Activated CD4-positive, alpha-beta T cell treated with anti-CD3 and anti-CD28 coated beads, Interleukin-10, Interleukin-2, amounts not matched to agents 100 ng/mL and 50 ng/mL, durations not matched to agents 16 hours and 8 hours (primary cell): ENCODE measurements at regions not wholly inside any gene's neighbourhood (a gene's known extent, or its start where the extent isn't known, plus 50 kb on each side); places are given as distances from the start of the nearest gene placed in this dataset.
"Not testable (repeated sequence)": the region's sequence is repeated elsewhere in the genome, so short reads cannot be mapped to it uniquely, and the experiment has no call there.

Source experiments
- DNase-seq: peaks from one replicate; pipeline ENCODE4 v3.0.0-alpha.2; 2020

- no peak for DNase-seq
These were observed 227.2 kb upstream of the PITRM1 start for GRCh38 chr10:3399756-3400155.

GRCh38 chr10:3398825-3399646, 226.5 kb upstream of the PITRM1 start:
- DNase-seq: no peak

- no peak for DNase-seq
These were observed 225.3 kb upstream of the PITRM1 start for GRCh38 chr10:3397846-3398245.

GRCh38 chr10:3397231-3397630, 224.6 kb upstream of the PITRM1 start:
- no peak for DNase-seq

GRCh38 chr10:3396116-3396515, 223.5 kb upstream of the PITRM1 start:
- no peak for DNase-seq

GRCh38 chr10:3395458-3395861, 222.9 kb upstream of the PITRM1 start:
- DNase-seq: no peak

GRCh38 chr10:3395041-3395440, 222.5 kb upstream of the PITRM1 start:
- no peak for DNase-seq

GRCh38 chr10:3393958-3394357, 221.4 kb upstream of the PITRM1 start:
- DNase-seq: no peak

- DNase-seq: no peak
These were observed 219.1 kb upstream of the PITRM1 start for GRCh38 chr10:3391657-3392056.

- no peak for DNase-seq
These were observed 216.5 kb upstream of the PITRM1 start for GRCh38 chr10:3389130-3389529.

GRCh38 chr10:3385487-3385886, 212.9 kb upstream of the PITRM1 start:
- DNase-seq: no peak

- no peak for DNase-seq
These were observed 209.5 kb upstream of the PITRM1 start for GRCh38 chr10:3382092-3382491.

- no peak for DNase-seq
These were observed 207.9 kb upstream of the PITRM1 start for GRCh38 chr10:3380406-3381050.

GRCh38 chr10:3376631-3377030, 204.0 kb upstream of the PITRM1 start:
- DNase-seq: no peak

- no peak for DNase-seq
These were observed 202.9 kb upstream of the PITRM1 start for GRCh38 chr10:3375505-3375904.

- DNase-seq: no peak
These were observed 202.3 kb upstream of the PITRM1 start for GRCh38 chr10:3374914-3375313.

GRCh38 chr10:3373374-3374027, 200.9 kb upstream of the PITRM1 start:
- DNase-seq: not testable (repeated sequence)

GRCh38 chr10:3372281-3372680, 199.7 kb upstream of the PITRM1 start:
- no peak for DNase-seq

- not testable (repeated sequence) for DNase-seq
These were observed 199.0 kb upstream of the PITRM1 start for GRCh38 chr10:3371624-3372023.

GRCh38 chr10:3366735-3367405, 194.3 kb upstream of the PITRM1 start:
- no peak for DNase-seq

- no peak for DNase-seq
These were observed 193.5 kb upstream of the PITRM1 start for GRCh38 chr10:3366043-3366442.

- no peak for DNase-seq
These were observed 193.0 kb upstream of the PITRM1 start for GRCh38 chr10:3365630-3366029.

- DNase-seq: no peak
These were observed 192.3 kb upstream of the PITRM1 start for GRCh38 chr10:3364768-3365480.
